Left lung (tissue), 4 donors: ENCODE measurements at regions not wholly inside any gene's neighbourhood (a gene's known extent, or its start where the extent isn't known, plus 50 kb on each side); places are given as distances from the start of the nearest gene placed in this dataset.

Source experiments
- ATAC-seq: fragments of 200-7000 bp; cut with Tn5 transposase; one replicate; pipeline ENCODE4 v1.9.1; 2020; ENCODE audit warnings: moderate library complexity
- DNase-seq, 4 donors: peaks; one replicate each; pipeline ENCODE4 v3.0.0-alpha.2; 2013 to 2020
- H3K27ac ChIP-seq, 2 donors: fragments of 200-600 bp; sonication (generic) in 1 of 2; one replicate each; pipeline versions ENCODE4 v1.5.0 to v1.8.0; 2020 to 2021
- H3K27me3 ChIP-seq, 2 donors: fragments of 200-600 bp; sonication (generic) in 1 of 2; one replicate each; pipeline versions ENCODE4 v1.5.0 to v1.8.0; 2020 to 2021
- H3K36me3 ChIP-seq, 2 donors: fragments of 200-600 bp; sonication (generic) in 1 of 2; one replicate each; pipeline versions ENCODE4 v1.5.0 to v1.8.0; 2020 to 2021
- H3K4me1 ChIP-seq, 2 donors: fragments of 200-600 bp; one replicate each; pipeline ENCODE4 v1.8.0; 2021
- H3K4me3 ChIP-seq, 2 donors: fragments of 200-600 bp; sonication (generic) in 1 of 2; one replicate each; pipeline versions ENCODE4 v1.5.0 to v1.8.0; 2020 to 2021; ENCODE audit warnings: mild to moderate bottlenecking in 1 of 2
- H3K9me3 ChIP-seq, 2 donors: fragments of 200-600 bp; sonication (generic) in 1 of 2; one replicate each; pipeline versions ENCODE4 v1.5.0 to v1.8.0; 2020 to 2021
- CTCF ChIP-seq, 2 donors: fragments of 200-600 bp; sonication (generic) in 1 of 2; IDR thresholded peaks; one replicate each; pipeline versions ENCODE4 v1.5.0 to v1.8.0; 2021; ENCODE audit warnings: antibody characterized with exemption in 2 of 2
- intact Hi-C, 2 donors: fragments of 100-400 bp; cut with DNase I; formaldehyde crosslinking; loops; one replicate each; pipeline versions ENCODE4 v1.11.2 to v1.14.2; 2022
- donor health status: DM: no; HTN: yes; CAD: no.
- donor health status: DM: no; HTN: no; CAD: no.

GRCh38 chr2:144158096-144158495, 361.8 kb downstream of the ZEB2 start:
- intact Hi-C loops = no loop called here
- no peak for DNase-seq

GRCh38 chr2:144156736-144157640, 362.9 kb downstream of the ZEB2 start:
- Histone ChIP-seq H3K27me3 (no peaks in the 10 kb centered on the region), H3K27ac (no peak overlapping the region), H3K4me3 (no peak overlapping the region), H3K9me3 (no peaks in the 10 kb centered on the region), H3K36me3 (no peaks in the 10 kb centered on the region), H3K4me1 (peaks cover 0 to 9% of the 10 kb centered on the region in 2 donors)
- TF ChIP-seq CTCF (IDR thresholded peaks at IDR 0.05) = no peak
- intact Hi-C loops = no loop called here
- ATAC-seq (no peak), DNase-seq (no peak)

More at GRCh38 chr2:144158096-144158495, 361.8 kb downstream of the ZEB2 start:
- H3K27ac ChIP-seq = no peak overlapping the region
- no peak overlapping the region for H3K4me3 ChIP-seq
- H3K27me3 ChIP-seq = no peaks in the 10 kb centered on the region
- no peak for TF ChIP-seq CTCF (IDR thresholded peaks at IDR 0.05)
- H3K9me3 ChIP-seq = no peaks in the 10 kb centered on the region
- ATAC-seq = no peak
- H3K36me3 ChIP-seq = no peaks in the 10 kb centered on the region
- H3K4me1 ChIP-seq = peaks cover 0 to 2% of the 10 kb centered on the region in 2 donors

- Histone ChIP-seq H3K4me1 (peaks cover 0 to 9% of the 10 kb centered on the region in 2 donors), H3K36me3 (no peaks in the 10 kb centered on the region), H3K4me3 (no peak overlapping the region), H3K27ac (no peak overlapping the region), H3K27me3 (no peaks in the 10 kb centered on the region), H3K9me3 (no peaks in the 10 kb centered on the region)
- no peak for TF ChIP-seq CTCF (IDR thresholded peaks at IDR 0.05)
- intact Hi-C loops = no loop called here
- DNase-seq (no peak), ATAC-seq (peak; percentile 29)
Observed at GRCh38 chr2:144154205-144154604, 365.7 kb downstream of the ZEB2 start.

GRCh38 chr2:144152817-144153271, 367.1 kb downstream of the ZEB2 start:
- no peak for TF ChIP-seq CTCF (IDR thresholded peaks at IDR 0.05)
- Histone ChIP-seq H3K27me3 (no peaks in the 10 kb centered on the region), H3K27ac (no peak overlapping the region), H3K4me3 (no peak overlapping the region), H3K36me3 (no peaks in the 10 kb centered on the region), H3K4me1 (peaks cover 0 to 9% of the 10 kb centered on the region in 2 donors), H3K9me3 (no peaks in the 10 kb centered on the region)
- intact Hi-C loops = no loop called here
- DNase-seq (no peak), ATAC-seq (peak; percentile 65)

GRCh38 chr2:144151851-144152250, 368.1 kb downstream of the ZEB2 start:
- ATAC-seq (no peak), DNase-seq (no peak)
- H3K36me3 ChIP-seq = no peaks in the 10 kb centered on the region
- peaks cover 0 to 9% of the 10 kb centered on the region in 2 donors for H3K4me1 ChIP-seq
- TF ChIP-seq CTCF (IDR thresholded peaks at IDR 0.05) = no peak
- intact Hi-C loops = no loop called here
- H3K27me3 ChIP-seq = no peaks in the 10 kb centered on the region
- no peak overlapping the region for H3K4me3 ChIP-seq
- H3K27ac ChIP-seq = no peak overlapping the region
- no peaks in the 10 kb centered on the region for H3K9me3 ChIP-seq
